CD14-positive monocyte (primary cell): ENCODE measurements at regions not wholly inside any gene's neighbourhood (a gene's known extent, or its start where the extent isn't known, plus 50 kb on each side); places are given as distances from the start of the nearest gene placed in this dataset.

Experiments used
- DNase-seq, 3 donors: peaks; one replicate each; pipeline ENCODE4 v3.0.0-alpha.2; 2011 to 2022
- H2AFZ ChIP-seq: 2 replicates; pipeline ENCODE4 v1.6.0; 2012; ENCODE audit warnings: mild to moderate bottlenecking, low read depth, low read length, inconsistent platforms; ENCODE audit not compliant: insufficient read depth, poor library complexity, severe bottlenecking
- H3K27ac ChIP-seq, 2 donors: 1 replicate in 1 of 2; 2 replicates in 1 of 2; pipeline ENCODE4 v1.5.1; 2012 to 2013; ENCODE audit warnings: low read length in 2 of 2, control low read depth in 1 of 2, inconsistent platforms in 1 of 2, low read depth in 1 of 2, mild to moderate bottlenecking in 1 of 2
- H3K27me3 ChIP-seq, 2 donors: one replicate each; pipeline versions ENCODE4 v1.6.0 to v1.6.1; 2011 to 2013; ENCODE audit warnings: low read length in 2 of 2; ENCODE audit not compliant: control insufficient read depth in 2 of 2, insufficient read depth in 2 of 2
- H3K36me3 ChIP-seq, 2 donors: replicated peaks in 1 of 2; 1 replicate in 1 of 2; 2 replicates in 1 of 2; pipeline versions ENCODE4 v1.5.1 to v1.6.1; 2012 to 2013; ENCODE audit warnings: low read length in 2 of 2, control low read depth in 1 of 2, inconsistent platforms in 1 of 2, mild to moderate bottlenecking in 1 of 2; ENCODE audit not compliant: insufficient read depth in 2 of 2, control insufficient read depth in 1 of 2
- H3K4me1 ChIP-seq, 2 donors: 1 replicate in 1 of 2; 2 replicates in 1 of 2; pipeline versions ENCODE4 v1.5.1 to v1.6.1; 2012 to 2013; ENCODE audit warnings: low read length in 2 of 2, control low read depth in 1 of 2, inconsistent platforms in 1 of 2, mild to moderate bottlenecking in 1 of 2, moderate library complexity in 1 of 2; ENCODE audit not compliant: insufficient read depth in 2 of 2, control insufficient read depth in 1 of 2
- H3K4me2 ChIP-seq: replicated peaks from 2 replicates; pipeline ENCODE3; 2012; ENCODE audit warnings: low read length, moderate library complexity, mild to moderate bottlenecking; ENCODE audit not compliant: poor library complexity, severe bottlenecking; ENCODE audit errors: extremely low read depth
- H3K4me3 ChIP-seq, 3 experiments: fragments of 200-600 bp in 1 of 3; sonication (generic) in 1 of 3; replicated peaks in 1 of 3; 1 replicate in 2 of 3; 2 replicates in 1 of 3; pipeline ENCODE4 v1.5.1; 2011 to 2013; ENCODE audit warnings: low read length in 3 of 3, mild to moderate bottlenecking in 3 of 3, control low read depth in 2 of 3, low read depth in 2 of 3, inconsistent platforms in 1 of 3, moderate library complexity in 1 of 3
- H3K79me2 ChIP-seq: 2 replicates; pipeline ENCODE4 v1.6.0; 2012; ENCODE audit warnings: mild to moderate bottlenecking, control low read depth, inconsistent platforms, low read length, moderate library complexity; ENCODE audit not compliant: insufficient read depth
- H3K9ac ChIP-seq: 2 replicates; pipeline ENCODE4 v1.6.0; 2017; ENCODE audit warnings: low read length, mild to moderate bottlenecking; ENCODE audit not compliant: insufficient read depth, poor library complexity, severe bottlenecking
- H3K9me3 ChIP-seq, 2 donors: replicated peaks in 1 of 2; 1 replicate in 1 of 2; 2 replicates in 1 of 2; pipeline versions ENCODE4 v1.5.1 to v1.6.1; 2012 to 2013; ENCODE audit warnings: low read length in 2 of 2, control low read depth in 1 of 2; ENCODE audit not compliant: control insufficient read depth in 1 of 2, insufficient read depth in 1 of 2
- H4K20me1 ChIP-seq: 2 replicates; pipeline ENCODE4 v1.6.0; 2012; ENCODE audit warnings: mild to moderate bottlenecking, low read length, control low read depth, moderate library complexity; ENCODE audit not compliant: insufficient read depth
- H3K27ac Mint-ChIP-seq, 7 donors: one replicate each; pipeline ENCODE4 v1.8.0; 2020; ENCODE audit warnings: mild to moderate bottlenecking in 7 of 7, mixed read lengths in 7 of 7, moderate library complexity in 6 of 7, inconsistent platforms in 2 of 7
- H3K27me3 Mint-ChIP-seq, 3 donors: one replicate each; pipeline ENCODE4 v1.8.0; 2021 to 2022; ENCODE audit warnings: low read depth in 3 of 3, mild to moderate bottlenecking in 3 of 3, mixed read lengths in 3 of 3, moderate library complexity in 3 of 3, inconsistent platforms in 1 of 3
- H3K36me3 Mint-ChIP-seq, 2 donors: one replicate each; pipeline ENCODE4 v1.8.0; 2020; ENCODE audit warnings: mixed read lengths in 2 of 2, inconsistent platforms in 1 of 2, mild to moderate bottlenecking in 1 of 2
- H3K4me1 Mint-ChIP-seq: one replicate; pipeline ENCODE4 v1.8.0; 2020; ENCODE audit warnings: mild to moderate bottlenecking, mixed read lengths
- H3K4me3 Mint-ChIP-seq, 2 donors: one replicate each; pipeline ENCODE4 v1.8.0; 2020; ENCODE audit warnings: mild to moderate bottlenecking in 2 of 2, mixed read lengths in 2 of 2, moderate library complexity in 1 of 2
- H3K9me3 Mint-ChIP-seq, 7 donors: one replicate each; pipeline ENCODE4 v1.8.0; 2020 to 2022; ENCODE audit warnings: mixed read lengths in 7 of 7, mild to moderate bottlenecking in 6 of 7, moderate library complexity in 6 of 7, inconsistent platforms in 2 of 7
- WGBS: methylation state at CpG from one replicate; pipeline ENCODE4 v1.1.5; 2013; ENCODE audit warnings: missing lambda C conversion rate; ENCODE audit not compliant: insufficient coverage; 5-methylcytosine and 5-hydroxymethylcytosine counted together
- intact Hi-C, 2 donors: fragments of 100-400 bp; cut with micrococcal nuclease; formaldehyde crosslinking; loops; one replicate each; pipeline versions ENCODE4 v1.15.0 to v1.15.1; 2023
- TF ChIP-seq, protein P1 (sequence below): fragments of 200-600 bp; IDR thresholded peaks from one replicate; pipeline ENCODE4 v1.8.0; 2022; ENCODE audit warnings: antibody characterized with exemption, mild to moderate bottlenecking

DNA sequence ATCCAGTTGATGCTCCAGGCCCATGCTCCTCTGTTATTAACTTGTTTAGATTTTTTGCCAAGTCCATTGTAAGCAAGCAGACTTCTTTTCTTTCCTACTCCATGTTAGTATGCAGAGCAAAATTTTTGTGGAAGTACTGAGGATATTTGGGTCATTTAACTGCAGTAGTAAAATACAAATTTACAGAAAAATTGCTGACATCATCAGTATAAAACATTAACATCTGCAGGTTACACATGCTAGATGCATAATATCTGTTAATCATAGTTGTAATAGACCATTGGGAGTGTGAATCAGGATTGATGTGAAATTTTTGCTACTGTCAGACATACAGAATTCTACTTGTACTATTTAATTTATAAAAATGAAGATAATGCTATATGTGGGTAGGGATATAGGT lies 454.1 kb upstream of the CXorf51B start:
- Histone ChIP-seq H3K79me2 (no peaks in the 10 kb centered on the region), H3K4me3 (no peak overlapping the region), H4K20me1 (no peaks in the 10 kb centered on the region), H2AFZ (no peak overlapping the region), H3K9me3 (no peaks in the 10 kb centered on the region), H3K9ac (no peak overlapping the region), H3K4me1 (no peaks in the 10 kb centered on the region), H3K36me3 (no peaks in the 10 kb centered on the region), H3K4me2 (no peak overlapping the region), H3K27ac (no peak overlapping the region), H3K27me3 (no peaks in the 10 kb centered on the region)
- H3K4me3 Mint-ChIP-seq: no peak overlapping the region
- TF ChIP-seq, protein P1, sequence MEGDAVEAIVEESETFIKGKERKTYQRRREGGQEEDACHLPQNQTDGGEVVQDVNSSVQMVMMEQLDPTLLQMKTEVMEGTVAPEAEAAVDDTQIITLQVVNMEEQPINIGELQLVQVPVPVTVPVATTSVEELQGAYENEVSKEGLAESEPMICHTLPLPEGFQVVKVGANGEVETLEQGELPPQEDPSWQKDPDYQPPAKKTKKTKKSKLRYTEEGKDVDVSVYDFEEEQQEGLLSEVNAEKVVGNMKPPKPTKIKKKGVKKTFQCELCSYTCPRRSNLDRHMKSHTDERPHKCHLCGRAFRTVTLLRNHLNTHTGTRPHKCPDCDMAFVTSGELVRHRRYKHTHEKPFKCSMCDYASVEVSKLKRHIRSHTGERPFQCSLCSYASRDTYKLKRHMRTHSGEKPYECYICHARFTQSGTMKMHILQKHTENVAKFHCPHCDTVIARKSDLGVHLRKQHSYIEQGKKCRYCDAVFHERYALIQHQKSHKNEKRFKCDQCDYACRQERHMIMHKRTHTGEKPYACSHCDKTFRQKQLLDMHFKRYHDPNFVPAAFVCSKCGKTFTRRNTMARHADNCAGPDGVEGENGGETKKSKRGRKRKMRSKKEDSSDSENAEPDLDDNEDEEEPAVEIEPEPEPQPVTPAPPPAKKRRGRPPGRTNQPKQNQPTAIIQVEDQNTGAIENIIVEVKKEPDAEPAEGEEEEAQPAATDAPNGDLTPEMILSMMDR: no peak
- no peak for DNase-seq
- no peaks in the 10 kb centered on the region for H3K36me3 Mint-ChIP-seq
- no peaks in the 10 kb centered on the region for H3K4me1 Mint-ChIP-seq
- intact Hi-C loops: no loop called here
- H3K9me3 Mint-ChIP-seq: peaks cover 0 to 4% (median 1%) of the 10 kb centered on the region in 7 donors
- H3K27me3 Mint-ChIP-seq: peaks cover 0 to 1% (median under 1%) of the 10 kb centered on the region in 3 donors
- H3K27ac Mint-ChIP-seq: no peak overlapping the region

DNA sequence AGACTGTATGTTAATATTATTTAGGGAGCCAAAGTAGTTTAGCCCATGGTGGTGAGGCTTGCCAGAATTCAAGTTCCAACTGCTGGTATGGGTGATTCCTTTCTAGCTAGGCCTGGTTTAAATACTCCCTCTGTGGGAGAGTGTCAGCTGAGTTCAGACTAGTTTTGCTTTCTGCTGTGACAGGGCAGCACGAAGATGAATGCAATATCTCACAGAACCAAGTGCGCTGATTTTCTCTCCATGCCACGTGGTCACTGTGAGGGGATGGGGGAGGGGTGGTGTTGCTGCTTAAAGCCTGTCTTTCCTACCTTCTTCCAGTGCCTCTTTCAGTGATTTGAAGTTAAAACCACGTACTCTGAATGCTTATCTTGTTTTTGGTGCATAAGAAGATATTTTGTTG lies 445.7 kb upstream of the CXorf51B start:
- Mint-ChIP-seq H3K4me3 (no peak overlapping the region), H3K36me3 (no peaks in the 10 kb centered on the region), H3K27me3 (peaks cover 0 to 1% (median 0%) of the 10 kb centered on the region in 3 donors), H3K4me1 (no peaks in the 10 kb centered on the region), H3K9me3 (peaks cover 0 to 4% (median 3%) of the 10 kb centered on the region in 7 donors), H3K27ac (no peak overlapping the region)
- Histone ChIP-seq H3K9ac (no peak overlapping the region), H3K4me3 (no peak overlapping the region), H3K36me3 (no peaks in the 10 kb centered on the region), H3K27ac (no peak overlapping the region), H3K27me3 (no peaks in the 10 kb centered on the region), H3K4me2 (no peak overlapping the region), H4K20me1 (no peaks in the 10 kb centered on the region), H3K4me1 (no peaks in the 10 kb centered on the region), H3K79me2 (no peaks in the 10 kb centered on the region), H2AFZ (no peak overlapping the region), H3K9me3 (peaks cover 3 to 7% of the 10 kb centered on the region in 2 donors)
- no peak for DNase-seq
- intact Hi-C loops: no loop called here
- no CpG with 5 or more reads among the region's 4 CpGs for WGBS
- TF ChIP-seq, protein P1: no peak
